ENCODE measurements at regions not wholly inside any gene's neighbourhood (a gene's known extent, or its start where the extent isn't known, plus 50 kb on each side); places are given as distances from the start of the nearest gene placed in this dataset.
"Not testable (repeated sequence)": the region's sequence is repeated elsewhere in the genome, so short reads cannot be mapped to it uniquely, and the experiment has no call there.

DNA sequence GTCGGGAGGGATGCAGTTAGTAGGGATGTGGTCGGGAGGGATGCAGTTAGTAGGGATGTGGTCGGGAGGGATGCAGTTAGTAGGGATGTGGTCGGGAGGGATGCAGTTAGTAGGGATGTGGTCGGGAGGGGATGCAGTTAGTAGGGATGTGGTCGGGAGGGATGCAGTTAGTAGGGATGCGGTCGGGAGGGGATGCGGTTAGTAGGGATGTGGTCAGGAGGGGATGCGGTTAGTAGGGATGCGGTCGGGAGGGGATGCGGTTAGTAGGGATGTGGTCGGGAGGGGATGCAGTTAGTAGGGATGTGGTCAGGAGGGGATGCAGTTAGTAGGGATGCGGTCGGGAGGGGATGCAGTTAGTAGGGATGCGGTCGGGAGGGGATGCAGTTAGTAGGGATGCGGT lies 96.2 kb downstream of the BDH1 start:
- H3K79me2 ChIP-seq (ENCODE audit: control insufficient read depth, insufficient read depth, low read length); H2AFZ ChIP-seq (ENCODE audit: low read length); H3K27me3 ChIP-seq (ENCODE audit: control insufficient read depth, insufficient read depth, low read length); H3K9me3 ChIP-seq (ENCODE audit: control insufficient read depth, insufficient read depth, low read depth, low read length); H3K4me1 ChIP-seq (ENCODE audit: control insufficient read depth, extremely low read depth, insufficient read depth, low read length); H3K4me3 ChIP-seq (replicated peaks in 1 of 4; ENCODE audit: control extremely low read depth in 1 of 4, insufficient read depth in 1 of 4, low read depth in 3 of 4, low read length in 4 of 4); H3K4me2 ChIP-seq (ENCODE audit: extremely low read depth, insufficient read depth, low read length); H3K36me3 ChIP-seq (ENCODE audit: control insufficient read depth, insufficient read depth, low read length); H3K27ac ChIP-seq (ENCODE audit: insufficient read depth, low read length); H3K9ac ChIP-seq (ENCODE audit: insufficient read depth, low read length); DNase-seq (ENCODE audit: low read depth in 2 of 2); H4K20me1 ChIP-seq (ENCODE audit: control insufficient read depth, extremely low read depth, insufficient read depth, low read length): not testable (repeated sequence)

GRCh38 chr3:197458906-197459470 lies 96.8 kb downstream of the BDH1 start:
- TF ChIP-seq CTCF (conservative IDR thresholded peaks at IDR 0.05 in 1 of 2, IDR thresholded peaks at IDR 0.05 in 1 of 2; ENCODE audit: low read depth in 1 of 2, low read length in 2 of 2) (no peak), EZH2 (IDR thresholded peaks at IDR 0.05; ENCODE audit: low read length, missing control alignments) (no peak)
- H3K9me3 ChIP-seq (ENCODE audit: control insufficient read depth, insufficient read depth, low read depth, low read length), result no peaks in the 10 kb centered on the region
- no peak overlapping the region for H3K4me2 ChIP-seq (ENCODE audit: extremely low read depth, insufficient read depth, low read length)
- H3K27ac ChIP-seq (ENCODE audit: insufficient read depth, low read length), result no peak overlapping the region
- no peaks in the 10 kb centered on the region for H3K79me2 ChIP-seq (ENCODE audit: control insufficient read depth, insufficient read depth, low read length)
- H3K4me1 ChIP-seq (ENCODE audit: control insufficient read depth, extremely low read depth, insufficient read depth, low read length), result peaks cover 8% of the 10 kb centered on the region
- H3K9ac ChIP-seq (ENCODE audit: insufficient read depth, low read length), result no peak overlapping the region
- no peak overlapping the region for H3K4me3 ChIP-seq (replicated peaks in 1 of 4; ENCODE audit: control extremely low read depth in 1 of 4, insufficient read depth in 1 of 4, low read depth in 3 of 4, low read length in 4 of 4)
- no peak for DNase-seq (ENCODE audit: low read depth in 2 of 2)
- H3K27me3 ChIP-seq (ENCODE audit: control insufficient read depth, insufficient read depth, low read length), result peaks cover 4% of the 10 kb centered on the region
- no peaks in the 10 kb centered on the region for H4K20me1 ChIP-seq (ENCODE audit: control insufficient read depth, extremely low read depth, insufficient read depth, low read length)
- H2AFZ ChIP-seq (ENCODE audit: low read length), result no peak overlapping the region
- H3K36me3 ChIP-seq (ENCODE audit: control insufficient read depth, insufficient read depth, low read length), result no peaks in the 10 kb centered on the region

GRCh38 chr3:197458179-197458707 lies 97.5 kb downstream of the BDH1 start:
- no peaks in the 10 kb centered on the region for H3K9me3 ChIP-seq (ENCODE audit: control insufficient read depth, insufficient read depth, low read depth, low read length)
- H3K27ac ChIP-seq (ENCODE audit: insufficient read depth, low read length), result no peak overlapping the region
- H3K4me2 ChIP-seq (ENCODE audit: extremely low read depth, insufficient read depth, low read length), result no peak overlapping the region
- no peak overlapping the region for H2AFZ ChIP-seq (ENCODE audit: low read length)
- no peaks in the 10 kb centered on the region for H4K20me1 ChIP-seq (ENCODE audit: control insufficient read depth, extremely low read depth, insufficient read depth, low read length)
- H3K27me3 ChIP-seq (ENCODE audit: control insufficient read depth, insufficient read depth, low read length), result peaks cover 4% of the 10 kb centered on the region
- TF ChIP-seq CTCF (conservative IDR thresholded peaks at IDR 0.05 in 1 of 2, IDR thresholded peaks at IDR 0.05 in 1 of 2; ENCODE audit: low read depth in 1 of 2, low read length in 2 of 2) (peak in 1 of 2 donors; percentile 30), EZH2 (IDR thresholded peaks at IDR 0.05; ENCODE audit: low read length, missing control alignments) (no peak)
- no peak for DNase-seq (ENCODE audit: low read depth in 2 of 2)
- no peaks in the 10 kb centered on the region for H3K36me3 ChIP-seq (ENCODE audit: control insufficient read depth, insufficient read depth, low read length)
- H3K79me2 ChIP-seq (ENCODE audit: control insufficient read depth, insufficient read depth, low read length), result no peaks in the 10 kb centered on the region
- peaks cover 6% of the 10 kb centered on the region for H3K4me1 ChIP-seq (ENCODE audit: control insufficient read depth, extremely low read depth, insufficient read depth, low read length)
- H3K4me3 ChIP-seq (replicated peaks in 1 of 4; ENCODE audit: control extremely low read depth in 1 of 4, insufficient read depth in 1 of 4, low read depth in 3 of 4, low read length in 4 of 4), result no peak overlapping the region
- H3K9ac ChIP-seq (ENCODE audit: insufficient read depth, low read length), result no peak overlapping the region

Measured in fibroblast of lung (primary cell).